ENCODE measurements at regions not wholly inside any gene's neighbourhood (a gene's known extent, or its start where the extent isn't known, plus 50 kb on each side); places are given as distances from the start of the nearest gene placed in this dataset.

DNA sequence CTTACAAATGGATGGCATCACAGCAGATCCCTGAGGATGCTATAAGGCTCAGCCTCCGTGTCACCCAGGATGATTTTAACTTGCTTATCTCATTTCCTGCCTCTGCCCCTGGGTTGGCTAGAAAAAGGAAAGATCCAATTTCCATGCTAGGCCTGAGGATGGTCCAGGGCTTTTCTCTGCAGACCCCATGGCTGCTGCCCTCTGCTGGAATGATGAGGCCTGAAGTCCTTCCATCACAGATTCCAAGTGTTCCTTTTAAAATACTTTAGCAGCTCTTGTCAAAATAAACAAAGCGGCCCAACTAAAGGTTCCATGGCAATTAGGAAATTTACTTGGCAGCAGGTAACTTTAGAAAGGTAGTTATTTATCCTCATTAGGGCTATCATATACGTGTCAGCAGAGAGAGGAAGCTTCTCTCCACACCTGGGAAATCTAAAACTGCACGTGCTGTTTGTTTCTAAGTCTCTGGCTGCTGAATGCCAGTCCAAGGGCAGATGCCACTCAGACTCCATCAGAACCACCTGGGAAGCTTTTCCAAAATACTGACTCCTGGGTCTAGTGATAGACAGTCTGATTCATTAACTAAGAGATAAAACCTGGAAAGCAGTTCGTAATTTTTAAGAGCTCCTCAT, 401.9 kb upstream of the IL12A start:
- TF ChIP-seq, protein P1, sequence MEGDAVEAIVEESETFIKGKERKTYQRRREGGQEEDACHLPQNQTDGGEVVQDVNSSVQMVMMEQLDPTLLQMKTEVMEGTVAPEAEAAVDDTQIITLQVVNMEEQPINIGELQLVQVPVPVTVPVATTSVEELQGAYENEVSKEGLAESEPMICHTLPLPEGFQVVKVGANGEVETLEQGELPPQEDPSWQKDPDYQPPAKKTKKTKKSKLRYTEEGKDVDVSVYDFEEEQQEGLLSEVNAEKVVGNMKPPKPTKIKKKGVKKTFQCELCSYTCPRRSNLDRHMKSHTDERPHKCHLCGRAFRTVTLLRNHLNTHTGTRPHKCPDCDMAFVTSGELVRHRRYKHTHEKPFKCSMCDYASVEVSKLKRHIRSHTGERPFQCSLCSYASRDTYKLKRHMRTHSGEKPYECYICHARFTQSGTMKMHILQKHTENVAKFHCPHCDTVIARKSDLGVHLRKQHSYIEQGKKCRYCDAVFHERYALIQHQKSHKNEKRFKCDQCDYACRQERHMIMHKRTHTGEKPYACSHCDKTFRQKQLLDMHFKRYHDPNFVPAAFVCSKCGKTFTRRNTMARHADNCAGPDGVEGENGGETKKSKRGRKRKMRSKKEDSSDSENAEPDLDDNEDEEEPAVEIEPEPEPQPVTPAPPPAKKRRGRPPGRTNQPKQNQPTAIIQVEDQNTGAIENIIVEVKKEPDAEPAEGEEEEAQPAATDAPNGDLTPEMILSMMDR (IDR thresholded peaks at IDR 0.05; ENCODE audit: insufficient read depth, low read length, poor library complexity, severe bottlenecking), result peak; percentile 74
- Histone ChIP-seq H3K27me3 (ENCODE audit: control insufficient read depth, insufficient read depth, low read length) (no peaks in the 10 kb centered on the region), H3K4me3 (ENCODE audit: low read depth, low read length) (no peak overlapping the region), H3K36me3 (ENCODE audit: control insufficient read depth, insufficient read depth, low read length) (no peaks in the 10 kb centered on the region)
- DNase-seq (ENCODE audit: low read depth), result no peak

DNA sequence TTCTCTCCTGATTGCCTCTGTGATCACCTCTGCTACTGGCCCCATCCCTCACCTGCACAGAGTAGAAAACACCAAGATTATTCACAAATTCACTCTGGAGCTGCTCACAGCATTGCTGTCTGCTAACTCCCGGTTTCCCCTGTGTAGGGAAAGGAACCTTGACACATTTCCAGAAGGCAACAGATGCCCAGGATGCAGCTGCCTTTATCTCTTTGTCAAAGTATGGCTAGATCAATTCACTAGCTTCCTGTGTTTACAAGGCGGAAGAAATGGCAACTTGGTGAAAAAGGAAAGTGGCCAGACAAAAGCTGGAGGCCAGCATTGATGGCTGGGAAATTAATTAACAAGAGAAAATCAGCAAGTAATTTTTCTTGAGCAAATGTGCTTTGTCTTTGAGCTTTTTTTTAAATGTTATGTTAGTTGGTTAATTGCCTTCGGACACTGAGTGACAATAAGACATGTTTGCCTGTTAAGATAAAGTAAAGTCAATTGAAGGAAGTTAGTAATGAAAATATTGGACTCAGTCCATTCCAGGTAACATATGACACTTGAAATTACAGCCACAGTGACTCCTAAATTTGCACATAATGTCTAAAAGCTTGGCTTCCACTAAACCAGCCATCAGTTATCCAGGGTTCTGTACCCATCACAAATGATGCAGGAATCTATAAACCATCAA, 394.6 kb upstream of the IL12A start:
- H3K36me3 ChIP-seq (ENCODE audit: control insufficient read depth, insufficient read depth, low read length), result no peaks in the 10 kb centered on the region
- TF ChIP-seq, protein P1 (IDR thresholded peaks at IDR 0.05; ENCODE audit: insufficient read depth, low read length, poor library complexity, severe bottlenecking), result no peak
- no peaks in the 10 kb centered on the region for H3K27me3 ChIP-seq (ENCODE audit: control insufficient read depth, insufficient read depth, low read length)
- H3K4me3 ChIP-seq (ENCODE audit: low read depth, low read length), result no peak overlapping the region
- no peak for DNase-seq (ENCODE audit: low read depth)

DNA sequence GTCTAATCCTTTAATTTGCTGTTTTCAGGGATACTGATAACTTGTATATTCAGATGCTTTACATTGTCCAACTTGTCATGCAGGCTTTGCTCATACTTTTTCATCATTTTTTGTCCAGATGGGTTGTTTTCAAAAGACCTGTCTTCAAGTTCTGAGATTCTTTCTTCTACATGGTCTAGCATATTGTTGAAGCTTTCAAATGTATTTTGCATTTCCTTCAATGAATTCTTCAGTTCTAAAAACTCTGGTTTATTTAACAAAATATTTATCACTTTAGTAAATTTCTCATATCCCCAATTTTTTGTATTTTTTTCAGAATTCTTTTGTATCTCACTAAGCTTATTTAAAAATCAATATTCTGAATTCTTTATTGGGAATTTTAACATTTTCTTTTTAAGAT, 388.3 kb upstream of the IL12A start:
- Histone ChIP-seq H3K4me3 (ENCODE audit: low read depth, low read length) (no peak overlapping the region), H3K27me3 (ENCODE audit: control insufficient read depth, insufficient read depth, low read length) (no peaks in the 10 kb centered on the region), H3K36me3 (ENCODE audit: control insufficient read depth, insufficient read depth, low read length) (no peaks in the 10 kb centered on the region)
- no peak for DNase-seq (ENCODE audit: low read depth)
- TF ChIP-seq, protein P1 (IDR thresholded peaks at IDR 0.05; ENCODE audit: insufficient read depth, low read length, poor library complexity, severe bottlenecking), result no peak

DNA sequence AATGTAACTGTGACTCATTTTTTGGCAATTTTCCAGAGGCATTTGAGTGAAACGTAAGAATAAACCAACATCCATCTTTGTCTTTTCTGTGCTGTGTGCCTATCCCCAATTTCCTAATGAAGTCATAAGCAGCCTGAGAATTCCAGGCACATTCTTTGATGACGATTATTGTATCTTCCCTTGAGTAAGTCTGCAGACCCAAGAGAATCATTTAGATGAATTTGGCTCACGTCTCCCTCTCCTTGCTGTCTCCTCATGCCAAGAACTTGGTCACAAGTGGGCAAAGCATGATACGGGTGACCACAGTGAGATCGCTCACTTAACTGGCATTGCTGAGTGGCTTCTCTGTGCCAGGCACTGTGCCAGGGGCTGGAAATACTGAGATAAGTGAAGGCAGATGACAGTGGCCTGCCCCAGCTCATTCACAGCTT, 384.5 kb upstream of the IL12A start:
- DNase-seq (ENCODE audit: low read depth), result peak; percentile 38
- H3K4me3 ChIP-seq (ENCODE audit: low read depth, low read length), result no peak overlapping the region
- H3K36me3 ChIP-seq (ENCODE audit: control insufficient read depth, insufficient read depth, low read length), result no peaks in the 10 kb centered on the region
- TF ChIP-seq, protein P1 (IDR thresholded peaks at IDR 0.05; ENCODE audit: insufficient read depth, low read length, poor library complexity, severe bottlenecking), result no peak
- H3K27me3 ChIP-seq (ENCODE audit: control insufficient read depth, insufficient read depth, low read length), result no peaks in the 10 kb centered on the region

DNA sequence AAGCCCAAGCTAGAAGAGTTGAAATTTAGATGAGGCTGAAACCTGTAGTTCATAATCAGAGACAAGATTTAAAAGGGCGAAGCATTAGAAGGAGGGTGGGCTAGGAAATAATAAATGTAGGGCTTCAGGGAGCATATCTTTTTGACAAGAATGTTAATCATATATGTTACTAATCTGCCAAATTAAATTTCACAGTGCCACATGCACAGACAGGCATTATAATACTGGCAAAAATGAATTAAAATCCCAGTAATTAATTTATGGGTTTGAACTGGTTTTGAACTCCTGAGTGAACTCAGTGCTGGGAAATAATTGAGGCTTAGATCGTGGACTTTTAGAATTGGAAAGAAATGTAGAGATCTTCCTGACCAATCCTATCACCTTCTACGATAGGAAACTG, 383.5 kb upstream of the IL12A start:
- DNase-seq (ENCODE audit: low read depth), result no peak
- H3K36me3 ChIP-seq (ENCODE audit: control insufficient read depth, insufficient read depth, low read length), result no peaks in the 10 kb centered on the region
- H3K4me3 ChIP-seq (ENCODE audit: low read depth, low read length), result no peak overlapping the region
- TF ChIP-seq, protein P1 (IDR thresholded peaks at IDR 0.05; ENCODE audit: insufficient read depth, low read length, poor library complexity, severe bottlenecking), result no peak
- no peaks in the 10 kb centered on the region for H3K27me3 ChIP-seq (ENCODE audit: control insufficient read depth, insufficient read depth, low read length)

DNA sequence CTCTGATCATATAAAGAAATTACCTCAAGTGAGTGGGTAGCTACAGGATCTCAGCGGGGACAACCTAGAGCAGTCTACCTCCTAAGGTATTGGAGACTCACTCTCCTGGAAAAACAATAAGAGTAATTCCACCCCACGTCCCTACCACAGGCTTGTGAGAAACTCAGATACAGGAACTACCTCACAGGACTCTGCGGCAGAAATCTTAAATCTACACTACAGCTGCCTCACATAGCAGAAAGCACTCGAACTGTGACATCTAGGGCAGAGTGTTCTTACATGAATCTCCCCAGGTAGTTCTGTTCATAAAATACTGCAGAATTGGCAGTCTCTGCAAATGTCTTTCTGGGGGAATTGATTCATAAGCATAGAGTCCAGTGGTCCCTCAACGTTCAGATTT, 382.9 kb upstream of the IL12A start:
- TF ChIP-seq, protein P1 (IDR thresholded peaks at IDR 0.05; ENCODE audit: insufficient read depth, low read length, poor library complexity, severe bottlenecking), result no peak
- H3K27me3 ChIP-seq (ENCODE audit: control insufficient read depth, insufficient read depth, low read length), result no peaks in the 10 kb centered on the region
- H3K4me3 ChIP-seq (ENCODE audit: low read depth, low read length), result no peak overlapping the region
- H3K36me3 ChIP-seq (ENCODE audit: control insufficient read depth, insufficient read depth, low read length), result no peaks in the 10 kb centered on the region
- no peak for DNase-seq (ENCODE audit: low read depth)
